ENCODE measurements at regions not wholly inside any gene's neighbourhood (a gene's known extent, or its start where the extent isn't known, plus 50 kb on each side); places are given as distances from the start of the nearest gene placed in this dataset.

- no peak for DNase-seq
Observed at GRCh38 chr12:46445551-46446235, 73.1 kb upstream of the SLC38A2 start.

GRCh38 chr12:46445093-46445492, 72.5 kb upstream of the SLC38A2 start:
- no peak for DNase-seq

- no peak for DNase-seq
Observed at GRCh38 chr12:46443594-46444263, 71.2 kb upstream of the SLC38A2 start.

GRCh38 chr12:46442738-46443137, 70.2 kb upstream of the SLC38A2 start:
- DNase-seq: no peak

- DNase-seq: no peak
Observed at GRCh38 chr12:46442239-46442638, 69.7 kb upstream of the SLC38A2 start.

- DNase-seq: no peak
Observed at GRCh38 chr12:46439793-46440511, 67.4 kb upstream of the SLC38A2 start.

- no peak for DNase-seq
Observed at GRCh38 chr12:46438719-46439319, 66.2 kb upstream of the SLC38A2 start.

GRCh38 chr12:46438256-46438655, 65.7 kb upstream of the SLC38A2 start:
- no peak for DNase-seq

- DNase-seq: no peak
Observed at GRCh38 chr12:46437469-46437868, 64.9 kb upstream of the SLC38A2 start.

- DNase-seq: no peak
Observed at GRCh38 chr12:46436747-46437146, 64.2 kb upstream of the SLC38A2 start.

- no peak for DNase-seq
Observed at GRCh38 chr12:46435625-46436024, 63.1 kb upstream of the SLC38A2 start.

GRCh38 chr12:46435029-46435428, 62.5 kb upstream of the SLC38A2 start:
- DNase-seq: no peak

GRCh38 chr12:46433829-46434228, 61.3 kb upstream of the SLC38A2 start:
- no peak for DNase-seq

GRCh38 chr12:46432325-46432724, 59.8 kb upstream of the SLC38A2 start:
- DNase-seq: no peak

- DNase-seq: peak; percentile 36 to 53
Observed at GRCh38 chr12:46430340-46430948, 57.9 kb upstream of the SLC38A2 start.
